GM12873 (cell line): ENCODE measurements at regions not wholly inside any gene's neighbourhood (a gene's known extent, or its start where the extent isn't known, plus 50 kb on each side); places are given as distances from the start of the nearest gene placed in this dataset.

Experiments used
- CTCF ChIP-seq: IDR thresholded peaks from 2 replicates; pipeline ENCODE4 v1.5.1; 2012; ENCODE audit warnings: low read depth, mild to moderate bottlenecking, moderate library complexity, low read length, control low read depth; ENCODE audit not compliant: insufficient read depth; ENCODE audit errors: missing control alignments

GRCh38 chr5:8474569-8474930 lies 605.6 kb downstream of the MTRR start:
- TF ChIP-seq CTCF = no peak

- TF ChIP-seq CTCF = no peak
Observed at GRCh38 chr5:8478326-8478725, 609.4 kb downstream of the MTRR start.

GRCh38 chr5:8481007-8481406 lies 612.1 kb downstream of the MTRR start:
- no peak for TF ChIP-seq CTCF

GRCh38 chr5:8491254-8491653 lies 622.3 kb downstream of the MTRR start:
- no peak for TF ChIP-seq CTCF

GRCh38 chr5:8493176-8493575 lies 624.2 kb downstream of the MTRR start:
- no peak for TF ChIP-seq CTCF

- no peak for TF ChIP-seq CTCF
Observed at GRCh38 chr5:8500426-8500825, 631.5 kb downstream of the MTRR start.

- no peak for TF ChIP-seq CTCF
Observed at GRCh38 chr5:8505196-8505595, 636.2 kb downstream of the MTRR start.

GRCh38 chr5:8508231-8508630 lies 639.3 kb downstream of the MTRR start:
- no peak for TF ChIP-seq CTCF
